ENCODE measurements at regions not wholly inside any gene's neighbourhood (a gene's known extent, or its start where the extent isn't known, plus 50 kb on each side); places are given as distances from the start of the nearest gene placed in this dataset.

GRCh38 chr3:5754602-5755001, 567.1 kb downstream of the EDEM1 start (continued):
- TF ChIP-seq ILF3 (IDR thresholded peaks at IDR 0.05; ENCODE audit: borderline replicate concordance) (no peak), RNF2 (IDR thresholded peaks at IDR 0.05) (peak; percentile 77; the same call in 1 of the 2 replicates), NEUROD1 (IDR thresholded peaks at IDR 0.05; ENCODE audit: borderline replicate concordance, low read depth, low read length, partially characterized antibody) (no peak), NFATC3 (IDR thresholded peaks at IDR 0.05) (no peak), KLF1 (tag; IDR thresholded peaks at IDR 0.05) (no peak), ZNF217 (CRISPR knock-in tag; IDR thresholded peaks at IDR 0.05) (no peak), WHSC1 (IDR thresholded peaks at IDR 0.05; ENCODE audit: low read length) (no peak), TRIM25 (IDR thresholded peaks at IDR 0.05; ENCODE audit: borderline replicate concordance) (no peak), SP1 (CRISPR knock-in tag; IDR thresholded peaks at IDR 0.05) (no peak), MLLT1 (IDR thresholded peaks at IDR 0.05) (peak in 1 of 2 experiments; percentile 92; a peak in 2 of 4 replicates), CHCHD3 (CRISPR knock-in tag; IDR thresholded peaks at IDR 0.05) (no peak), PATZ1 (CRISPR knock-in tag; IDR thresholded peaks at IDR 0.05; ENCODE audit: borderline replicate concordance) (no peak), YY1 (IDR thresholded peaks at IDR 0.05; ENCODE audit: borderline replicate concordance in 1 of 3, control insufficient read depth in 1 of 3, extremely low read depth in 1 of 3, insufficient read depth in 3 of 3, insufficient read length in 1 of 3, insufficient replicate concordance in 2 of 3, low read depth in 1 of 3, low read length in 2 of 3) (no peak), ESRRA (IDR thresholded peaks at IDR 0.05; ENCODE audit: borderline replicate concordance, low read depth) (peak; percentile 90), GATA2 (CRISPR knock-in tag; IDR thresholded peaks at IDR 0.05) (no peak), L3MBTL2 (IDR thresholded peaks at IDR 0.05) (peak; percentile 63), ZNF384 (IDR thresholded peaks at IDR 0.05; ENCODE audit: low read depth, low read length) (no peak), ATF6 (CRISPR knock-in tag; IDR thresholded peaks at IDR 0.05) (no peak), ZNF347 (CRISPR knock-in tag; IDR thresholded peaks at IDR 0.05; ENCODE audit: low read depth) (no peak), CSDE1 (IDR thresholded peaks at IDR 0.05) (no peak), ZNF134 (CRISPR knock-in tag; conservative IDR thresholded peaks at IDR 0.05) (no peak), HMG20B (CRISPR knock-in tag; IDR thresholded peaks at IDR 0.05) (no peak), ZSCAN32 (CRISPR knock-in tag; IDR thresholded peaks at IDR 0.05) (peak; percentile 53; the same call in 1 of the 2 replicates), HCFC1 (IDR thresholded peaks at IDR 0.05; ENCODE audit: low read depth, low read length) (no peak), PHF20 (IDR thresholded peaks at IDR 0.05; ENCODE audit: partially characterized antibody) (no peak)
